ENCODE measurements at regions not wholly inside any gene's neighbourhood (a gene's known extent, or its start where the extent isn't known, plus 50 kb on each side); places are given as distances from the start of the nearest gene placed in this dataset.

- DNase-seq = no peak
These were observed 609.5 kb downstream of the EPHA4 start for GRCh38 chr2:220962556-220962955.

- no peak for DNase-seq
These were observed 609.0 kb downstream of the EPHA4 start for GRCh38 chr2:220963076-220963475.

- no peak for DNase-seq
These were observed 608.2 kb downstream of the EPHA4 start for GRCh38 chr2:220963930-220964329.

GRCh38 chr2:220966636-220967035 lies 605.5 kb downstream of the EPHA4 start:
- DNase-seq = no peak

GRCh38 chr2:220969348-220969747 lies 602.8 kb downstream of the EPHA4 start:
- no peak for DNase-seq

- DNase-seq = no peak
These were observed 591.0 kb downstream of the EPHA4 start for GRCh38 chr2:220980966-220981675.

GRCh38 chr2:220981926-220982325 lies 590.2 kb downstream of the EPHA4 start:
- no peak for DNase-seq

- no peak for DNase-seq
These were observed 586.5 kb downstream of the EPHA4 start for GRCh38 chr2:220985561-220985960.

GRCh38 chr2:220987839-220988238 lies 584.3 kb downstream of the EPHA4 start:
- no peak for DNase-seq

GRCh38 chr2:220991972-220992371 lies 580.1 kb downstream of the EPHA4 start:
- DNase-seq = no peak

- no peak for DNase-seq
These were observed 577.3 kb downstream of the EPHA4 start for GRCh38 chr2:220994846-220995245.

GRCh38 chr2:220995581-220995980 lies 576.5 kb downstream of the EPHA4 start:
- no peak for DNase-seq

GRCh38 chr2:220998156-220998555 lies 573.9 kb downstream of the EPHA4 start:
- DNase-seq = no peak

- DNase-seq = no peak
These were observed 572.7 kb downstream of the EPHA4 start for GRCh38 chr2:220999356-220999755.

- no peak for DNase-seq
These were observed 570.7 kb downstream of the EPHA4 start for GRCh38 chr2:221001381-221001801.

GRCh38 chr2:221002101-221002685 lies 569.9 kb downstream of the EPHA4 start:
- no peak for DNase-seq

GRCh38 chr2:221005338-221005737 lies 566.8 kb downstream of the EPHA4 start:
- DNase-seq = no peak

GRCh38 chr2:221006084-221006483 lies 566.0 kb downstream of the EPHA4 start:
- no peak for DNase-seq

- DNase-seq = no peak
These were observed 555.6 kb downstream of the EPHA4 start for GRCh38 chr2:221016551-221016950.

- DNase-seq = no peak
These were observed 553.8 kb downstream of the EPHA4 start for GRCh38 chr2:221018262-221018661.

- no peak for DNase-seq
These were observed 552.4 kb downstream of the EPHA4 start for GRCh38 chr2:221019668-221020067.

GRCh38 chr2:221022554-221022953 lies 549.5 kb downstream of the EPHA4 start:
- no peak for DNase-seq

- DNase-seq = peak; percentile 1
These were observed 546.7 kb downstream of the EPHA4 start for GRCh38 chr2:221025398-221025797.

- DNase-seq = no peak
These were observed 537.9 kb downstream of the EPHA4 start for GRCh38 chr2:221034026-221034701.
